HepG2 (cell line): ENCODE measurements at regions not wholly inside any gene's neighbourhood (a gene's known extent, or its start where the extent isn't known, plus 50 kb on each side); places are given as distances from the start of the nearest gene placed in this dataset.
"Not testable (repeated sequence)": the region's sequence is repeated elsewhere in the genome, so short reads cannot be mapped to it uniquely, and the experiment has no call there.

Source experiments
- ATAC-seq: fragments of 200-7000 bp; cut with Tn5 transposase; 3 replicates; pipeline ENCODE4 v1.9.1; 2020; ENCODE audit warnings: mild to moderate bottlenecking, moderate library complexity
- BruUV-seq: library from RNA; stranded (reverse); fragments of 400-500 nt; replicated peaks from 2 replicates; lab custom pipeline; 2021; lab: Mats Ljungman, UMichigan
- CTCF ChIA-PET: fragments of 300-600 bp; formaldehyde crosslinking; extraction: SDS; loops from one replicate; lab custom pipeline; 2021; ENCODE audit warnings: low total read pairs, inconsistent platforms, low intra/inter-chr PET ratio; lab: Yijun Ruan, JAX
- POLR2A ChIA-PET: fragments of 350-600 bp; sonication (Branson Sonifier 250); formaldehyde crosslinking; loops from one replicate; lab custom pipeline; 2020; ENCODE audit warnings: antibody characterized with exemption, inconsistent platforms; lab: Yijun Ruan, JAX
- DNase-seq: peaks from one replicate; pipeline ENCODE4 v3.0.0-alpha.2; 2015; ENCODE audit warnings: low spot score
- FAIRE-seq: peaks from 3 replicates; lab custom pipeline; 2011; peaks lifted over from hg19 to GRCh38; lab: Jason Lieb, UNC
- H2AFZ ChIP-seq: one replicate; pipeline ENCODE4 v1.6.1; 2011; ENCODE audit warnings: low read length, inconsistent platforms
- H3K27ac ChIP-seq: fragments of 300-600 bp; 3 replicates; pipeline ENCODE4 v1.8.0; 2011; ENCODE audit warnings: mixed run types, mild to moderate bottlenecking, mixed read lengths, low read length, inconsistent platforms; ENCODE audit not compliant: insufficient read depth; ENCODE audit errors: extremely low read length
- H3K27me3 ChIP-seq, 2 experiments: fragments of 200-600 bp in 1 of 2; 2 replicates in 1 of 2; 3 replicates in 1 of 2; pipeline versions ENCODE4 v1.6.0 to v1.8.0; 2011; ENCODE audit warnings: low read length in 2 of 2, mild to moderate bottlenecking in 2 of 2, moderate library complexity in 2 of 2, inconsistent platforms in 1 of 2; ENCODE audit not compliant: insufficient read depth in 2 of 2, control insufficient read depth in 1 of 2
- H3K36me3 ChIP-seq, 2 experiments: fragments of 200-600 bp in 1 of 2; replicated peaks in 1 of 2; 2 replicates in 1 of 2; 3 replicates in 1 of 2; pipeline versions ENCODE4 v1.5.1 to v1.8.0; 2011; ENCODE audit warnings: low read length in 2 of 2, inconsistent platforms in 1 of 2; ENCODE audit not compliant: insufficient read depth in 2 of 2, control insufficient read depth in 1 of 2
- H3K4me1 ChIP-seq: 2 replicates; pipeline ENCODE4 v1.5.1; 2012; ENCODE audit warnings: low read length, inconsistent platforms; ENCODE audit not compliant: insufficient read depth
- H3K4me2 ChIP-seq: 2 replicates; pipeline ENCODE4 v1.6.0; 2011; ENCODE audit warnings: low read depth, low read length, inconsistent platforms
- H3K4me3 ChIP-seq, 3 experiments: fragments of 200-600 bp in 1 of 3; sonication (generic), shearing (Covaris generic) in 1 of 3; replicated peaks in 1 of 3; 2 replicates each; pipeline ENCODE4 v1.5.1; 2011 to 2016; ENCODE audit warnings: low read length in 3 of 3, inconsistent platforms in 2 of 3, low read depth in 2 of 3, mild to moderate bottlenecking in 2 of 3, control low read depth in 1 of 3, mixed read lengths in 1 of 3; ENCODE audit not compliant: insufficient read depth in 1 of 3
- H3K79me2 ChIP-seq: one replicate; pipeline ENCODE4 v1.6.1; 2011; ENCODE audit warnings: low read length, inconsistent platforms; ENCODE audit not compliant: insufficient read depth
- H3K9ac ChIP-seq: 2 replicates; pipeline ENCODE4 v1.6.0; 2011; ENCODE audit warnings: mild to moderate bottlenecking, low read depth, low read length, inconsistent platforms; ENCODE audit not compliant: insufficient read depth
- H3K9me3 ChIP-seq: 2 replicates; pipeline ENCODE4 v1.5.1; 2012; ENCODE audit warnings: mild to moderate bottlenecking, low read length
- H4K20me1 ChIP-seq: 2 replicates; pipeline ENCODE4 v1.6.0; 2011; ENCODE audit warnings: inconsistent platforms, mild to moderate bottlenecking, low read length, moderate library complexity; ENCODE audit not compliant: insufficient read depth
- WGBS: methylation state at CpG from one replicate; pipeline ENCODE4 v1.1.6; 2017; ENCODE audit warnings: low lambda C conversion rate; 5-methylcytosine and 5-hydroxymethylcytosine counted together
- in situ Hi-C: cut with HindIII; loops from 2 replicates; pipeline ENCODE4 v1.10.0; 2017; ENCODE audit warnings: low pct_unique_long_range_greater_than_20kb; ENCODE audit not compliant: extremely low pct_ligation_motif_present
- intact Hi-C: fragments of 100-400 bp; cut with micrococcal nuclease; formaldehyde crosslinking; loops from one replicate; pipeline ENCODE4 v1.10.0; 2022; ENCODE audit not compliant: unreplicated experiment

DNA sequence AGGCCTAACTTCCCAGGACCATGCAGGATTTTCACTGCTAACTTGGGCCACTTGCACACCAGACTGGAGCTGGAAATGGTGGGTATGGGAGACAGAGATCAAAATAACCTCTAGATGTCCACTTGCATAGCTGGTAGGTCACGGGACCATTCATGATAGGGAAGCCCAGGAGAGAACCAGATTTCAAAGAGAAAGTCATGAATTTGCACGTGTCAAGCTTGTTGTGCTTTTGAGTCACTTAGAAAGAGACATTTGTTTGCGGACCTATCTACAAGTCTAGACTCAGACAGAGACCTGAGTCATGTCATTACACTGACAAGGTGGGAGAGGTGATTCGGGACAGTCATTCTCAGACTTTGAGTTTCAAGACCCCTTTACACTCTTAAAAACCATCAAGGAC, 704.1 kb downstream of the DTWD2 start:
- CTCF ChIA-PET, BruUV-seq, H3K4me1 ChIP-seq, H4K20me1 ChIP-seq, H3K4me3 ChIP-seq, intact Hi-C loops, H3K36me3 ChIP-seq, H3K27ac ChIP-seq, H3K4me2 ChIP-seq, H3K9ac ChIP-seq, H3K79me2 ChIP-seq, H2AFZ ChIP-seq, in situ Hi-C loops, ATAC-seq, FAIRE-seq, H3K9me3 ChIP-seq, DNase-seq, H3K27me3 ChIP-seq, POLR2A ChIA-PET: not testable (repeated sequence)
- 13% methylated on average over 4 of the region's 4 CpGs for WGBS

GRCh38 chr5:118282480-118283038, 705.8 kb downstream of the DTWD2 start:
- 44% methylated on average over 8 of the region's 42 CpGs for WGBS
- FAIRE-seq, H3K36me3 ChIP-seq, H4K20me1 ChIP-seq, H3K9ac ChIP-seq, in situ Hi-C loops, H3K9me3 ChIP-seq, H2AFZ ChIP-seq, DNase-seq, H3K4me1 ChIP-seq, ATAC-seq, H3K4me3 ChIP-seq, H3K4me2 ChIP-seq, H3K27ac ChIP-seq, H3K79me2 ChIP-seq, intact Hi-C loops, CTCF ChIA-PET, BruUV-seq, POLR2A ChIA-PET, H3K27me3 ChIP-seq: not testable (repeated sequence)
